K562 (cell line): ENCODE measurements at regions not wholly inside any gene's neighbourhood (a gene's known extent, or its start where the extent isn't known, plus 50 kb on each side); places are given as distances from the start of the nearest gene placed in this dataset.

Source experiments
- ATAC-seq: fragments of 200-7000 bp; cut with Tn5 transposase; 3 replicates; pipeline ENCODE4 v1.9.1; 2020; ENCODE audit warnings: moderate library complexity
- BruUV-seq: library from RNA; stranded (reverse); fragments of 400-500 nt; replicated peaks from 2 replicates; lab custom pipeline; 2021; lab: Mats Ljungman, UMichigan
- CTCF ChIA-PET: fragments of 300-600 bp; formaldehyde crosslinking; extraction: SDS; loops from one replicate; lab custom pipeline; 2021; ENCODE audit warnings: low intra/inter-chr PET ratio; lab: Yijun Ruan, JAX
- POLR2A ChIA-PET: fragments of 300-600, 350-650 bp; sonication (Branson Sonifier 250); formaldehyde crosslinking; extraction: SDS; loops from one replicate; lab custom pipeline; 2021; ENCODE audit warnings: antibody characterized with exemption, inconsistent platforms; lab: Yijun Ruan, JAX
- DNase-seq, 4 experiments: peaks; one replicate each; pipeline versions ENCODE4 v3.0.0 to v3.0.0-alpha.2; 2011 to 2018; ENCODE audit warnings: low spot score in 3 of 4, mixed read lengths in 3 of 4; ENCODE audit errors: extremely low read depth in 1 of 4
- FAIRE-seq: peaks from 2 replicates; lab custom pipeline; 2011; peaks lifted over from hg19 to GRCh38; lab: Jason Lieb, UNC
- H2AFZ ChIP-seq: 2 replicates; pipeline ENCODE4 v1.6.0; 2011; ENCODE audit warnings: low read depth, low read length, control low read depth, inconsistent platforms
- H3K27ac ChIP-seq: fragments of 200-600 bp; 3 replicates; pipeline ENCODE4 v1.8.0; 2011; ENCODE audit warnings: low read depth, mild to moderate bottlenecking, control low read depth, inconsistent platforms, low read length, moderate library complexity, mixed read lengths; ENCODE audit errors: extremely low read depth
- H3K27me3 ChIP-seq, 2 experiments: fragments of 300-600 bp in 1 of 2; 2 replicates in 1 of 2; 3 replicates in 1 of 2; pipeline versions ENCODE4 v1.6.0 to v1.8.0; 2011; ENCODE audit warnings: inconsistent platforms in 2 of 2, low read length in 2 of 2, mild to moderate bottlenecking in 1 of 2, mixed read lengths in 1 of 2, moderate library complexity in 1 of 2; ENCODE audit not compliant: control insufficient read depth in 2 of 2, insufficient read depth in 2 of 2
- H3K36me3 ChIP-seq: fragments of 300-600 bp; 3 replicates; pipeline ENCODE4 v1.8.0; 2011; ENCODE audit warnings: mild to moderate bottlenecking, low read length, inconsistent platforms; ENCODE audit not compliant: control insufficient read depth, insufficient read depth
- H3K4me1 ChIP-seq, 2 experiments: fragments of 200-600 bp in 1 of 2; replicated peaks in 1 of 2; 2 replicates in 1 of 2; 3 replicates in 1 of 2; pipeline versions ENCODE4 v1.5.1 to v1.8.0; 2011; ENCODE audit warnings: inconsistent platforms in 2 of 2, low read length in 2 of 2, mild to moderate bottlenecking in 1 of 2, mixed read lengths in 1 of 2, moderate library complexity in 1 of 2; ENCODE audit not compliant: control insufficient read depth in 2 of 2, insufficient read depth in 2 of 2
- H3K4me2 ChIP-seq: 2 replicates; pipeline ENCODE4 v1.6.1; 2011; ENCODE audit warnings: low read length, control low read depth, inconsistent platforms, mixed read lengths; ENCODE audit not compliant: insufficient read depth
- H3K4me3 ChIP-seq: fragments of 200-600 bp; sonication (generic), shearing (Covaris generic); 2 replicates; pipeline ENCODE4 v1.5.1; 2016; ENCODE audit warnings: control low read depth, inconsistent platforms
- H3K79me2 ChIP-seq: fragments of 200-600 bp; 3 replicates; pipeline ENCODE4 v1.8.0; 2011; ENCODE audit warnings: low read length, inconsistent platforms; ENCODE audit not compliant: control insufficient read depth, insufficient read depth
- H3K9ac ChIP-seq, 2 experiments: 2 replicates each; pipeline versions ENCODE4 v1.6.0 to v1.6.1; 2011; ENCODE audit warnings: low read depth in 2 of 2, low read length in 2 of 2, control low read depth in 1 of 2, inconsistent platforms in 1 of 2, mild to moderate bottlenecking in 1 of 2, mixed read lengths in 1 of 2; ENCODE audit not compliant: insufficient read depth in 1 of 2
- H3K9me1 ChIP-seq: one replicate; pipeline ENCODE4 v1.6.0; 2011; ENCODE audit warnings: inconsistent platforms, mild to moderate bottlenecking, low read length, moderate library complexity; ENCODE audit not compliant: control insufficient read depth, insufficient read depth
- H3K9me3 ChIP-seq: replicated peaks from 2 replicates; pipeline ENCODE4 v1.5.1; 2011; ENCODE audit warnings: low read depth, low read length, inconsistent platforms; ENCODE audit not compliant: control insufficient read depth, insufficient read depth
- H4K20me1 ChIP-seq: replicated peaks from 2 replicates; pipeline ENCODE4 v1.6.1; 2011; ENCODE audit warnings: low read length, inconsistent platforms, mixed read lengths; ENCODE audit not compliant: control insufficient read depth, insufficient read depth
- ERF ChIP-seq: fragments of 450-650 bp; formaldehyde crosslinking; IDR thresholded peaks from 2 replicates; pipeline ENCODE4 v1.4.0; 2020; ENCODE audit warnings: mild to moderate bottlenecking, mixed read lengths
- EWSR1 ChIP-seq: fragments of 450-650 bp; IDR thresholded peaks from 2 replicates; pipeline ENCODE4 v1.6.1; 2018; ENCODE audit warnings: borderline replicate concordance, mild to moderate bottlenecking, low read depth, moderate library complexity; ENCODE audit not compliant: partially characterized antibody
- MTF1 ChIP-seq: fragments of 250-450 bp; sonication (Bioruptor Pico); IDR thresholded peaks from 2 replicates; pipeline ENCODE4 v1.9.0; 2021; ENCODE audit warnings: moderate library complexity, mild to moderate bottlenecking, inconsistent platforms, borderline replicate concordance
- OTX1 ChIP-seq: fragments of 450-650 bp; formaldehyde crosslinking; IDR thresholded peaks from 2 replicates; pipeline ENCODE4 v1.4.0; 2022; ENCODE audit warnings: mild to moderate bottlenecking
- TCF3 ChIP-seq: sonication (generic); formaldehyde crosslinking; IDR thresholded peaks from 2 replicates; pipeline ENCODE4 v1.4.0; 2020; ENCODE audit warnings: mild to moderate bottlenecking, missing genetic modification reagents
- ZBTB2 ChIP-seq: fragments of 450-650 bp; IDR thresholded peaks from 2 replicates; pipeline ENCODE4 v1.6.1; 2016; ENCODE audit warnings: antibody characterized with exemption
- ZBTB33 ChIP-seq: sonication (generic); formaldehyde crosslinking; IDR thresholded peaks from 2 replicates; pipeline ENCODE4 v1.8.1; 2023; ENCODE audit warnings: mild to moderate bottlenecking, missing genetic modification reagents
- ZNF561 ChIP-seq: fragments of 450-650 bp; formaldehyde crosslinking; conservative IDR thresholded peaks from 2 replicates; pipeline ENCODE4 v1.4.0; 2020; ENCODE audit warnings: mild to moderate bottlenecking, moderate library complexity
- WGBS: fragments of 100-300 bp; shearing (Covaris generic); methylation state at CpG from one replicate; pipeline ENCODE4 v1.1.6; 2016; ENCODE audit warnings: low coverage, mixed read lengths; ENCODE audit not compliant: insufficient coverage; ENCODE audit errors: missing lambda C conversion rate; 5-methylcytosine and 5-hydroxymethylcytosine counted together
- in situ Hi-C: fragments of 300-500 bp; cut with MboI; formaldehyde crosslinking; loops from 4 replicates; pipeline ENCODE4 v1.15.0; 2018; ENCODE audit warnings: inconsistent platforms, mixed read lengths
- intact Hi-C: fragments of 100-400 bp; cut with micrococcal nuclease; formaldehyde crosslinking; loops from 2 replicates; pipeline ENCODE4 v1.14.2; 2022

GRCh38 chr22:17303840-17304779 lies 65.2 kb upstream of the CECR2 start:
- no peaks in the 10 kb centered on the region for H3K36me3 ChIP-seq
- WGBS: 3% methylated on average over 21 of the region's 21 CpGs
- H2AFZ ChIP-seq: no peak overlapping the region
- POLR2A ChIA-PET: interaction anchor here (0.6 kb wide), 1 partner anchor 16 kb away, joined by 3 read pairs; no protein-coding TSS in a partner anchor
- no peak overlapping the region for H3K4me3 ChIP-seq
- intact Hi-C loops (no loop called here), in situ Hi-C loops (no loop called here)
- no peak for TF ChIP-seq ZBTB33 (CRISPR knock-in tag)
- no peak for TF ChIP-seq TCF3 (CRISPR knock-in tag)
- TF ChIP-seq EWSR1: no peak
- TF ChIP-seq MTF1 (CRISPR knock-in tag): no peak
- no peak for TF ChIP-seq ZNF561
- TF ChIP-seq ZBTB2: no peak
- TF ChIP-seq OTX1: no peak
- TF ChIP-seq ERF: no peak
- no peaks in the 10 kb centered on the region for H3K9me3 ChIP-seq
- DNase-seq (peak in 1 of 4 experiments; percentile 5), ATAC-seq (peak; percentile 53), FAIRE-seq (no peak)
- BruUV-seq: no TSS peak
- H3K27ac ChIP-seq: no peak overlapping the region
- no peaks in the 10 kb centered on the region for H3K9me1 ChIP-seq
- no peaks in the 10 kb centered on the region; the same call in 1 of the 2 replicates for H4K20me1 ChIP-seq
- H3K27me3 ChIP-seq: peaks cover 14 to 18% of the 10 kb centered on the region in 2 experiments; a peak in 4 of 5 replicates
- H3K4me1 ChIP-seq: no peaks in the 10 kb centered on the region
- H3K79me2 ChIP-seq: no peaks in the 10 kb centered on the region
- H3K9ac ChIP-seq: no peak overlapping the region
- CTCF ChIA-PET: no interaction called here
- H3K4me2 ChIP-seq: no peak overlapping the region
